Amygdala (tissue), 56 donors: ENCODE measurements at regions not wholly inside any gene's neighbourhood (a gene's known extent, or its start where the extent isn't known, plus 50 kb on each side); places are given as distances from the start of the nearest gene placed in this dataset.
"Not testable (repeated sequence)": the region's sequence is repeated elsewhere in the genome, so short reads cannot be mapped to it uniquely, and the experiment has no call there.

Source experiments
- DNase-seq, 56 donors: peaks; one replicate each; lab custom pipeline; 2025; lab: John Stamatoyannopoulos, UW

DNA sequence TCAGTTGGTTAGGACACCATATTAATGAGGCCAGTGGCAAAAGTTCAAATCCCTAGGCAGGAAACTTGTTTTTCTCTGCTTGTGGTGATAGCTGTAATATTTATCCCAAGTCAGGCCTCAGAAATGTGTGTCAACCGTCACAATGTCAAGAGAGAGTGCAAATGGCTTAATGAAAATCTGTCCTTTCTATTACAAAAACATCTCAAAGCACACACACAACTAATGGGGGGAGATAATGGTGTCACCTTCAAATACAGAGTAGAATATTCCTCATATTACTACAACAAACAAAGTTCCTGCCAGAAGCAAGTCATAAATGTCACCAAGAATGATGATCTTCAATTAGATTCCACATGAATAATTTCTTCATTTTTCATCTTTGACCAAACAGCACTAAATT lies 127.2 kb upstream of the MARCHF11 start:
- no peak for DNase-seq

DNA sequence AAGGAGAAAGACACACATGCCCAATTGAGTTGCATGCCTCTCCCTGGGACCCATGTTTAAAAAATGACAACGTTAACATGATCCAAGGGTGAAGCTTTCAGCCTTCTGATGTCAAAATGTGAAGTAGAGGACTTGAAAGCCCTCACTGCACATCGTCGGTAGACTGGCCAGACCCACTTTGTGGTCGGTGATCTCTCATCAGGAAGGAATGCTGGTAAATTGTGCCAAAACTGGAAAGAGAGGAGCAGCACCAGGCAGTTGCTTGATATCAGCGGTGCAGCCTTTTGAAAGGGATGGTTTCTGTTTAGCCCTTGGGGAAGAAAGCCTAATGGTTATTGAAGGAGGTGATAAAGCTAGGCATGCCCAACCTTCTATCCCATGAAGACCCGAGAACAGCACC lies 125.3 kb upstream of the MARCHF11 start:
- DNase-seq: no peak

DNA sequence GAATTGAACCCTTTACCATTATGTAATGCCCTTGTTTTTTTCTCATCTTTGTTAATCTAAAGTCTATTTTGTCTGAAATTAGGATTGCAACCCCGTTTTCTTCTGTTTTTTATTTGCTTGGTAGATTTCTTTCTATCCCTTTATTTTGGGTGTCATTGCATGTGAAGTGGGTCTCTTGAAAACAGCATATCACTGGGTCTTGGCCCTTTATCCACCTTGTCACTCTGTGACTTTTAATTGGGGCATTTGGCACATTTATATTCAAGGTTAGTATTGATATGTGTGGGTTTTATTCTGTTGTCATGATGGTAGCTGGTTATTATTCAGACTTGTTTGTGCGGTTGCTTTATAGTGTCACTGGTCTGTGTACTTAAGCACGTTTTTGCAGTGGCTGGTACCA lies 117.4 kb upstream of the MARCHF11 start:
- no peak for DNase-seq

DNA sequence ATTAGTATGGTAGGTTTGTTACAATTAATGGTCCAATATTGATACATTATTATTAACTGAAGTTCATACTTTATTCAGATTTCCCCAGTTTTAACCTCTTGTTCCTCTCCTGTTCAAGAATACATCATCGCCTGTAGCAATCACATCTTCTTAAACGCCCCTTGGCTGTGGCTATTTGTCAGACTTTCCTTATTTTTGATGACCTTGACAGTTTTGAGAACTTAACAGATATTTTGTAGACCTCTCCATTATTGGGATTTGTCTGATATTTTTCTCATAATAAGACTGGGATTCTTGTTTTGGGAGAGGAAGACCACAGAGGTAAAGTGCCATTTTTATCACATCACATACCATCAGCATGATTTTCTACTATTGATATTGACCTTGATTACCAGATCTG lies 112.3 kb upstream of the MARCHF11 start:
- DNase-seq: no peak

DNA sequence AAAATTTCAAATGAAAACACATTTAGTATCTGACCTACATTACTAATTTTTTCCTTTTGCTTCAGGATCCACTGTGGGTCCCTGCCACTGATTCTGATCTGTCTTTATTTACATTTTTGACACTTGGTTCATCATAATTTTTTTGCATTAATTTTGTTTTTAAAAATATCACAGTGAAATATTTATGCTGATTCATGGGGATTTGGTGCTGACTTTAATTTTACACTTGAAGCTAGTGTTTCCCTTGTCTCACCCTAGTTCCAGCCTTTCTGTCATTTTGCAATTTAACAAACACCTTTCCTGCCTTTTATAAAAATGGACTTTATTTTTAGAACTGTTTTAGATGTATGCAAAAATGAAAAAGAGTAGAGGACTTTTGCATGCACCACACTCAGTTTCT lies 111.9 kb upstream of the MARCHF11 start:
- no peak for DNase-seq

DNA sequence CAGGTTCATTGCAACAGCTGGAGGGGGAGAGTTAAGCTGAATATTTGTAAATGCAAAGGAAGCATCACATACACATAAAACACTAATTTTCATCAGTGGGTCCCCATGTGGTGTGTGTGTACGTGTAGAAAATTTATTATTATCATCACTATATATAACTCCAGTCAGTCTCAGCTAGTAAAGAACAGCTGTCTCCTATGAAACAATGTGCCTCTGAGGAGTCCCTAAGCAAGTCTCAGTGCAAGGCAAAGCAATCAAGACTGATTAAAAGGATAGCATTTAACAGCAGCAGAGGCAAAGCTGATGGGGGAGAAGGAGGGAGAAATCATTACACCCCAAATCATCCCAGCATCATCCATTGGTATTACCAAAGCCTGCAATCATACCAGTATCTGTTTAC lies 104.2 kb upstream of the MARCHF11 start:
- DNase-seq: no peak

DNA sequence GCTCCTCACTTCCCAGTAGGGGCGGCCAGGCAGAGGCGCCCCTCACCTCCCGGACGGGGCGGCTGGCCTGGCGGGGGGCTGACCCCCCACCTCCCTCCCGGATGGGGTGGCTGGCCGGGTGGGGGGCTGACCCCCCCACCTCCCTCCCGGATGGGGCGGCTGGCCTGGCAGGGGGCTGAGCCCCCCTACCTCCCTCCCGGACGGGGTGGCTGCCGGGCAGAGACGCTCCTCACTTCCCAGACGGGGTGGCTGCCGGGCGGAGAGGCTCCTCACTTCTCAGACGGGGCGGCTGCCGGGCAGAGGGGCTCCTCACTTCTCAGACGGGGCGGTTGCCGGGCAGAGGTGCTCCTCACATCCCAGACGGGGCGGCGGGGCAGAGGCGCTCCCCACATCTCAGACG lies 97.3 kb upstream of the MARCHF11 start:
- DNase-seq: not testable (repeated sequence)

DNA sequence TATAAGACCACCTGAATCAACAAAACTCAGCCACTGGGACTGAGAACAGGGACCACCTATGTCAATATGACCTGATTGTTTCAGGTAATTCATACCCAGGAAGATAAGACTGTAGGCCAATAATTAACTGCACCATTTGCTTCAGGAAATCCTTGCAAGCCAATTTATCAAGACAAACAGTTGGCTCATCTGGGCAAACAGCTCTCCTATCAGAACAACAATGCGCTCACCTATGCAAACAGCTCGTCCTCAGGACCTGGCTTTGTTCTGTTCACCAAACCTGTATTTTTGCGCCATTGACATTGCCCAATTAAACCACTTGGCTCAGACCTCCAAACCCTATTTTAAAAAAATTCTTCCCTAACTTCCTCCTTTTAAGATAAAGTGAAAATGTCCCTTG lies 92.3 kb upstream of the MARCHF11 start:
- DNase-seq: no peak

DNA sequence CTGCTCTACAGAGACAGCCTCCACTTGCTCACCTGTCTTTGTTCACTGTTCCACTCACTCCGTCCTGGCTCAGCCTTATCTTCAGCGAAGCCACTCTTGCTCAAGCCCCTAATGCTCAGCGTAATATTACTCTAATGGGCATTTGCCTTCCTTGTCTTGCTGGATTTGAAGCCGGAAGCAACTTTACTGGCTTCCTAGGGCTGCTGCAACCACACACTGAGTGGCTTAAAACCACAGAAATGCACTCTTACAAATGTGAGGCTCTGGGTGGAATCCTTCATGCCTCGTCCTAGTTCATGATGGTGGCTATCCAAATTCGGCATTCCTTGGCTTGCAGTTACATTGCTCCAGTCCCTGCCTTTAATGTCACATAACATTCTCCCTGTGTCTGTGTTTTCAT lies 85.5 kb upstream of the MARCHF11 start:
- no peak for DNase-seq

DNA sequence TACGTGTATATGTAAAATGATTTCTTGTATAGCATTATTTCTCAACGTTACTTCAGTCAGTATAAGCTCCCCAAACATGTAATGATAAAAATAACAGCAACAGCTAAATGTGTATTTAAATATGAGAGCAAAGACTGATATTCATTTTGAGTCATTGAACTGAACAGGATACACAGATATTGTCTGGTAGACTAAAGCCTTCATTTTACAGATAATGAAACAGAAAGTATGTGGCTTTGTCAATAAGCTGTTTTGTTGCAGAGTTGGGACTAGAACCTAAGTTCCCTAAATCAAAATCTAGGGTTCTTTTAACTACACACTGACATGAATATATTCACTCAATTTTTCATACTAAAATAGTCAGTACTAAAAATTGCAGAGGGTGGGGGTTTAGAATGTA lies 80.4 kb upstream of the MARCHF11 start:
- DNase-seq: no peak

DNA sequence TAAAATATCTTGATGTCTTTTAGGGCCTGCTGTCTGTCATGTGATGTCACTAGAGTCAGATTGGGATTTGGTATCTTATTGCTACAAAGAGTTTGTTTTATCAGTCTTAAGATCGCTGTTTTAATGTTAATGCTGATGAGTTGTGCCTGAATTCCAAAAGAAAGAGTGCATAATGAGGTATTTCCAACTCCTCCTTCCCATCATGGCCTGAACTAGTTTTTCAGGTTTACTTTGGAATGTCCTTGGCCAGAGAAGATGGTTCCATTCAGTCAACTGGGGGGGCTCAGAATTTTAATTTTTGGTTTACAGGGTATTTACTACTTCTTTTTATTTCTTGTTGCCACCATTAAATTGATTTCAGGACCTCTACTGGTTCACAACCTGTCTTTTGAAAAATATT lies 74.3 kb upstream of the MARCHF11 start:
- no peak for DNase-seq

DNA sequence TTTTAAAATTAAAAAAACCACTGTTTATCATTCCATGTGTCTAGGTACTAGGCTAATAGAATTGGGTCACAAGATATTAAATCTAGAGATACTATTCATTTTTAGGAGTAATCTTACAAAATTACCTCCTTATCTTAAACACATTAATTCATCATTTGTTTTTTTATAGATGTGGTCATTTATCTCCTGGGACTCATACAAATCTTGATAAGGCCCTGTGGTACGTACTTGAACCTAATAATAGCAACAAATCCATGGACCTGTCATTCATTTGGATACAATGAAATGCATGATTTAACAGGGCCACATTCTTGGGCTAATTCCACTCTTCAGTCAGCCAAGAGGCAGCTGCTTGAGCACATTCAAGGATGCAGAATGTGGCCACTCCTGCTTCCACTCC lies 66.4 kb upstream of the MARCHF11 start:
- DNase-seq: no peak

DNA sequence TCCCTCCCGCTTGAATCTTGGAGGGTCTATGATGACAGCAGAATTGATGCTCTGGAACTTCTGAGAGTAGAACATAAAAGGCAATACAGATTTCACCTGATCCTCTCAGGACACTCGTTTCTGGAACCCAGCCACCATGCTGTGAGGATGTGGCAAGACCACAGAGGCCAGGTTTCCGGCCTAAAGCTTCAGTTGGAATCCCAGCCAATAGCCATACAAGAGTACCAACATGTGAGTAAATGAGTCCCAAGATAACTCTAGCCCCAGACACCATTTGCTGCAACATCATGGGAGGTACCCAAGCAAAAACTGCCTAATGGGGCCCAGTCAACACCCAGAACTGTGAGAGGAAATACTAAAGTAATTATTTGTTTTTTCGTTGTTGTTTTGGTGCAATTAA lies 65.7 kb upstream of the MARCHF11 start:
- DNase-seq: no peak

DNA sequence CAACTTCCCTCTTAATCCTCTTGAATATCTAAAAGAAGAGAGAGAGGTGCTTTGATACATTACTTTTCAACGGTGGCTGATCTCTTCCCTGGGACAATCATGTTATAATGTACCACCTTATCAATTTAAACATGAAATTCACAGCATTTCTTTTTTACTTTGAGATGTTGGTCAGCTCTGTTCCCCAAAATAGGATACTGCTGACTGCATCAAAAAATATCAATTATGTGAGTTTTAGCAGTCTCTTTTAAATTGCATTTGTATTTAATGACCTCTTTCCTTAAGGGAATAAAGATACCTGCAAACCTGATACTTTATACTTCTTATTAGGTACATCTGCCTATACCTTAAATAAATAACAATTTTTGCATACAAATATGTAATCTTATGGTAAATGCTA lies 58.4 kb upstream of the MARCHF11 start:
- DNase-seq: no peak

DNA sequence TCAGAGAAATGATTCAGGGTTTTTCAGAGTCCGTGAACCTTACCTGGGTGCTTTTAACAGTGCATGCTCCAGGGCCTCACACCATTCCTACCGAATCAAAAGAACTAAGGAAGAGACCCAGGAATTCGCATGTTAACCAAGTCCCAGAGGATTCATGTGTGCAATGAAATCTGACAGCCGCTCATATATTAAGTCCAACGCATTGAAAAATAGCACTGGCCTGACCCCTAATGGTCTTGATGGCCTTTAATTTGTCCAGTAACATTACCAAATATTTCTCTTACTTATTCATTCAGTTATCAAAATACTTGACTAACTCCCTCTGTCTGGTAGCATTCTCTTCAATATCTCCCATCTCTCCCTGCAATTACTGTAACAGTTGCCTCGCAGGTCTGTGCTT lies 55.0 kb upstream of the MARCHF11 start:
- DNase-seq: no peak

DNA sequence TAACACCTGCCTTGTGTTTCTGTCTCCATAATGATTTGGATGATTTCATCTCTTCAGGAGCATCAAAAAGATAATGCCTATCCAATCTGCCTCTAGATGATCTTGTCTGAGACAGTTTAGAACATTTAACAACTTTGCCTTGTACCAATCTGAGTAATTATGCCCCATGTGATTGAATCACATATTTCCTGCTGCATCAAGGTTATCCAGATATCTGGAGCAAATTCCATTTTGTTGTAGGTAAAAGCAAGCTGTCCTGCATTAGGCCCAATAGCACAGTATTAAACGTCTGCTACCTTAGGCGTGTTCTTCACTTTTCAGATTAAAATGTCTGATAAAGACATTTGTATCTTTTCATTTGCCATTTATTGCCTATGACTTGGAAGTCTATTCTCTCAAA lies 54.1 kb upstream of the MARCHF11 start:
- no peak for DNase-seq

DNA sequence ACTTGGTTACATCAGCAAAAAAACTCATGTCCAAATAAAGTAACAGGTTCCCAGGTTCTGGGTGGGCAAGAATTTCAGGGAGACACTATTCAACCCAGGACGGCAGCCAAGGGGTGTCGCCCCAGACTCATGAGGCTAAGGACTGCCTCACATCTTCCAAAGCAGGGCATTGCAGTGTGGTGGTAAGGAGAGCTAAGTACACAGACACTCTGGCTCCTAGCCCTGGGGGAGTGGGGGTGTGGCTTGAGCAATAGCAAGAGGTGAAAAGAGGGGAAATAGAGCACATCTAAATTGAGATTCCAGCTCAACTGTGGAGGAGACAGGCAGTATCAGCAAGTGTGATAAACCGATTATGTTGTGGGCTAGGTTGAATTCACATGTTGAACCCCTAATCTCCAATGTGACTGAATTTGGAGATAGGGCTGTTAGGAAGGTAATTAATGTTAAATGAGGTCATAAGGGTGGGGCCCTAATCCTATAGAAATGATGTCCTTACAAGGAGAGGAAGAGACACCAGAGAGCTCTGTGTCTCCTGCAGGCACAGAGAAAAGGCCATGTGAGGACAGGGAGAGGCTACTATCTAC lies 49.9 kb upstream of the MARCHF11 start:
- no peak for DNase-seq
